ENCODE measurements at regions not wholly inside any gene's neighbourhood (a gene's known extent, or its start where the extent isn't known, plus 50 kb on each side); places are given as distances from the start of the nearest gene placed in this dataset.

GRCh38 chr7:88638583-88638982 is 120.9 kb upstream of the ZNF804B start:
- TF ChIP-seq CTCF (IDR thresholded peaks at IDR 0.05), result no peak
- TF ChIP-seq POLR2A (IDR thresholded peaks at IDR 0.05), result no peak
